ENCODE measurements at regions not wholly inside any gene's neighbourhood (a gene's known extent, or its start where the extent isn't known, plus 50 kb on each side); places are given as distances from the start of the nearest gene placed in this dataset.
A peak's percentile ranks its signal among the peaks of the same experiment; 100 is the strongest.
"Not testable (repeated sequence)": the region's sequence is repeated elsewhere in the genome, so short reads cannot be mapped to it uniquely, and the experiment has no call there.

- no peak for DNase-seq
These were observed 1410.4 kb upstream of the ZEB2 start for GRCh38 chr2:145930318-145930717.

- DNase-seq, result no peak
These were observed 1407.4 kb upstream of the ZEB2 start for GRCh38 chr2:145927131-145927950.

GRCh38 chr2:145925591-145925990 lies 1405.7 kb upstream of the ZEB2 start:
- DNase-seq, result no peak

GRCh38 chr2:145919477-145919876 lies 1399.6 kb upstream of the ZEB2 start:
- DNase-seq, result no peak

- DNase-seq, result no peak
These were observed 1399.0 kb upstream of the ZEB2 start for GRCh38 chr2:145918951-145919350.

- no peak for DNase-seq
These were observed 1396.9 kb upstream of the ZEB2 start for GRCh38 chr2:145916799-145917198.

GRCh38 chr2:145914716-145915115 lies 1394.8 kb upstream of the ZEB2 start:
- DNase-seq, result no peak

- peak in 1 of 2 donors; percentile 1 for DNase-seq
These were observed 1390.5 kb upstream of the ZEB2 start for GRCh38 chr2:145910416-145910815.

- no peak for DNase-seq
These were observed 1389.8 kb upstream of the ZEB2 start for GRCh38 chr2:145909766-145910165.

- DNase-seq, result no peak
These were observed 1389.3 kb upstream of the ZEB2 start for GRCh38 chr2:145909175-145909755.

- DNase-seq, result no peak
These were observed 1386.4 kb upstream of the ZEB2 start for GRCh38 chr2:145906354-145906753.

GRCh38 chr2:145905371-145905770 lies 1385.5 kb upstream of the ZEB2 start:
- no peak for DNase-seq

- DNase-seq, result no peak
These were observed 1377.2 kb upstream of the ZEB2 start for GRCh38 chr2:145897151-145897550.

GRCh38 chr2:145887915-145888314 lies 1368.0 kb upstream of the ZEB2 start:
- no peak for DNase-seq

- DNase-seq, result not testable (repeated sequence)
These were observed 1361.1 kb upstream of the ZEB2 start for GRCh38 chr2:145880997-145881396.

GRCh38 chr2:145875016-145875415 lies 1355.1 kb upstream of the ZEB2 start:
- DNase-seq, result no peak

GRCh38 chr2:145874466-145874865 lies 1354.5 kb upstream of the ZEB2 start:
- no peak for DNase-seq

- DNase-seq, result no peak
These were observed 1344.6 kb upstream of the ZEB2 start for GRCh38 chr2:145864501-145864900.

- DNase-seq, result no peak
These were observed 1342.0 kb upstream of the ZEB2 start for GRCh38 chr2:145861940-145862339.

- no peak for DNase-seq
These were observed 1340.2 kb upstream of the ZEB2 start for GRCh38 chr2:145860083-145860482.

GRCh38 chr2:145855142-145855541 lies 1335.2 kb upstream of the ZEB2 start:
- DNase-seq, result no peak

- no peak for DNase-seq
These were observed 1334.3 kb upstream of the ZEB2 start for GRCh38 chr2:145854039-145854755.

GRCh38 chr2:145851730-145852129 lies 1331.8 kb upstream of the ZEB2 start:
- DNase-seq, result no peak

- DNase-seq, result no peak
These were observed 1329.5 kb upstream of the ZEB2 start for GRCh38 chr2:145849466-145849865.
